IPS-11a (cell line): ENCODE measurements at regions not wholly inside any gene's neighbourhood (a gene's known extent, or its start where the extent isn't known, plus 50 kb on each side); places are given as distances from the start of the nearest gene placed in this dataset.
"Not testable (repeated sequence)": the region's sequence is repeated elsewhere in the genome, so short reads cannot be mapped to it uniquely, and the experiment has no call there.

Experiments
- H3K4me3 ChIP-seq: one replicate; pipeline ENCODE4 v1.5.1; 2013; ENCODE audit warnings: low read depth, low read length, control low read depth

GRCh38 chr4:174012135-174012885, 271.2 kb downstream of the FBXO8 start:
- no peak overlapping the region for H3K4me3 ChIP-seq

GRCh38 chr4:174010547-174010946, 272.9 kb downstream of the FBXO8 start:
- H3K4me3 ChIP-seq, result no peak overlapping the region

- no peak overlapping the region for H3K4me3 ChIP-seq
These were observed 273.6 kb downstream of the FBXO8 start for GRCh38 chr4:174009686-174010451.

GRCh38 chr4:174005422-174005821, 278.0 kb downstream of the FBXO8 start:
- no peak overlapping the region for H3K4me3 ChIP-seq

- H3K4me3 ChIP-seq, result no peak overlapping the region
These were observed 284.9 kb downstream of the FBXO8 start for GRCh38 chr4:173998471-173999144.

GRCh38 chr4:173995779-173996178, 287.7 kb downstream of the FBXO8 start:
- H3K4me3 ChIP-seq, result not testable (repeated sequence)

GRCh38 chr4:173991814-173992213, 291.7 kb downstream of the FBXO8 start:
- H3K4me3 ChIP-seq, result no peak overlapping the region

- H3K4me3 ChIP-seq, result no peak overlapping the region
These were observed 292.2 kb downstream of the FBXO8 start for GRCh38 chr4:173991316-173991715.

GRCh38 chr4:173990869-173991210, 292.6 kb downstream of the FBXO8 start:
- no peak overlapping the region for H3K4me3 ChIP-seq

GRCh38 chr4:173990126-173990868, 293.2 kb downstream of the FBXO8 start:
- no peak overlapping the region for H3K4me3 ChIP-seq

- not testable (repeated sequence) for H3K4me3 ChIP-seq
These were observed 319.9 kb downstream of the FBXO8 start for GRCh38 chr4:173963523-173963922.

GRCh38 chr4:173960398-173960797, 323.1 kb downstream of the FBXO8 start:
- H3K4me3 ChIP-seq, result no peak overlapping the region

GRCh38 chr4:173958445-173958844, 325.0 kb downstream of the FBXO8 start:
- H3K4me3 ChIP-seq, result no peak overlapping the region

- H3K4me3 ChIP-seq, result no peak overlapping the region
These were observed 339.9 kb downstream of the FBXO8 start for GRCh38 chr4:173943547-173943946.

- H3K4me3 ChIP-seq, result no peak overlapping the region
These were observed 343.3 kb downstream of the FBXO8 start for GRCh38 chr4:173940146-173940545.

- H3K4me3 ChIP-seq, result no peak overlapping the region
These were observed 345.7 kb downstream of the FBXO8 start for GRCh38 chr4:173937631-173938270.

- H3K4me3 ChIP-seq, result no peak overlapping the region
These were observed 346.6 kb downstream of the FBXO8 start for GRCh38 chr4:173936861-173937260.

- no peak overlapping the region for H3K4me3 ChIP-seq
These were observed 347.7 kb downstream of the FBXO8 start for GRCh38 chr4:173935622-173936405.

GRCh38 chr4:173934933-173935620, 348.4 kb downstream of the FBXO8 start:
- H3K4me3 ChIP-seq, result no peak overlapping the region
